ENCODE measurements at regions not wholly inside any gene's neighbourhood (a gene's known extent, or its start where the extent isn't known, plus 50 kb on each side); places are given as distances from the start of the nearest gene placed in this dataset.

- ATAC-seq (replicated peaks), result no peak
- Mint-ChIP-seq H3K4me3 (no peak overlapping the region), H3K27ac (no peak overlapping the region), H3K36me3 (ENCODE audit: insufficient read depth) (no peaks in the 10 kb centered on the region), H3K27me3 (peaks cover 7 to 16% of the 10 kb centered on the region in 2 donors), H3K4me1 (ENCODE audit: low read depth in 2 of 2) (no peaks in the 10 kb centered on the region), H3K9me3 (no peaks in the 10 kb centered on the region)
- no peak for DNase-seq
Observed at GRCh38 chr4:26269038-26269437, 51.8 kb upstream of the RBPJ start.
